ENCODE measurements at regions not wholly inside any gene's neighbourhood (a gene's known extent, or its start where the extent isn't known, plus 50 kb on each side); places are given as distances from the start of the nearest gene placed in this dataset.

GRCh38 chr2:173822889-173823542, 142.2 kb downstream of the SP3 start:
- TF ChIP-seq CTCF (IDR thresholded peaks at IDR 0.05 in 4 of 5, conservative IDR thresholded peaks at IDR 0.05 in 1 of 5) (no peak), POLR2A (IDR thresholded peaks at IDR 0.05) (no peak)
